ENCODE measurements at regions not wholly inside any gene's neighbourhood (a gene's known extent, or its start where the extent isn't known, plus 50 kb on each side); places are given as distances from the start of the nearest gene placed in this dataset.

- Histone ChIP-seq H3K9me3 (ENCODE audit: control insufficient read depth in 4 of 4, low read length in 3 of 4) (peaks cover 0 to 3% (median 0%) of the 10 kb centered on the region in 4 donors), H3K36me3 (ENCODE audit: control insufficient read depth in 4 of 4, insufficient read depth in 3 of 4, low read depth in 1 of 4, low read length in 3 of 4) (no peaks in the 10 kb centered on the region), H3K9ac (ENCODE audit: low read depth in 1 of 2, low read length in 2 of 2) (no peak overlapping the region), H3K27me3 (ENCODE audit: control insufficient read depth in 4 of 4, insufficient read depth in 4 of 4, low read length in 3 of 4) (no peaks in the 10 kb centered on the region), H3K4me3 (ENCODE audit: low read depth in 1 of 3, low read length in 3 of 3) (no peak overlapping the region), H3K27ac (ENCODE audit: low read depth in 1 of 2, low read length in 2 of 2) (no peak overlapping the region), H3K4me1 (ENCODE audit: control insufficient read depth in 4 of 4, insufficient read depth in 4 of 4, low read length in 3 of 4) (no peaks in the 10 kb centered on the region)
- 95% methylated on average over 1 of the region's 1 CpG for WGBS
- no peak for DNase-seq (ENCODE audit: low spot score)
- TF ChIP-seq MAX (IDR thresholded peaks at IDR 0.05) (no peak), TAF1 (conservative IDR thresholded peaks at IDR 0.05) (no peak), GABPA (IDR thresholded peaks at IDR 0.05 in 1 of 2, conservative IDR thresholded peaks at IDR 0.05 in 1 of 2) (no peak), JUND (IDR thresholded peaks at IDR 0.05) (no peak), FOXA2 (IDR thresholded peaks at IDR 0.05) (no peak), ATF3 (IDR thresholded peaks at IDR 0.05) (no peak), YY1 (IDR thresholded peaks at IDR 0.05) (no peak), FOXA1 (IDR thresholded peaks at IDR 0.05) (no peak), HNF4G (IDR thresholded peaks at IDR 0.05) (no peak), REST (IDR thresholded peaks at IDR 0.05) (no peak), ZBTB33 (IDR thresholded peaks at IDR 0.05) (no peak), CTCF (IDR thresholded peaks at IDR 0.05; ENCODE audit: low read depth, low read length, missing input control) (no peak), RAD21 (IDR thresholded peaks at IDR 0.05) (no peak)
Observed at GRCh38 chrX:43188296-43188695, 410.3 kb upstream of the PPP1R2C start.

- Histone ChIP-seq H3K4me3 (ENCODE audit: low read depth in 1 of 3, low read length in 3 of 3) (no peak overlapping the region), H3K27me3 (ENCODE audit: control insufficient read depth in 4 of 4, insufficient read depth in 4 of 4, low read length in 3 of 4) (peaks cover 0 to 6% (median 0%) of the 10 kb centered on the region in 4 donors), H3K9me3 (ENCODE audit: control insufficient read depth in 4 of 4, low read length in 3 of 4) (peaks cover 0 to 7% (median 2%) of the 10 kb centered on the region in 4 donors), H3K9ac (ENCODE audit: low read depth in 1 of 2, low read length in 2 of 2) (no peak overlapping the region), H3K27ac (ENCODE audit: low read depth in 1 of 2, low read length in 2 of 2) (no peak overlapping the region), H3K36me3 (ENCODE audit: control insufficient read depth in 4 of 4, insufficient read depth in 3 of 4, low read depth in 1 of 4, low read length in 3 of 4) (no peaks in the 10 kb centered on the region), H3K4me1 (ENCODE audit: control insufficient read depth in 4 of 4, insufficient read depth in 4 of 4, low read length in 3 of 4) (no peaks in the 10 kb centered on the region)
- no peak for DNase-seq (ENCODE audit: low spot score)
- TF ChIP-seq ATF3 (IDR thresholded peaks at IDR 0.05): no peak
- no peak for TF ChIP-seq HNF4G (IDR thresholded peaks at IDR 0.05)
- TF ChIP-seq CTCF (IDR thresholded peaks at IDR 0.05; ENCODE audit: low read depth, low read length, missing input control): no peak
- TF ChIP-seq ZBTB33 (IDR thresholded peaks at IDR 0.05): no peak
- TF ChIP-seq JUND (IDR thresholded peaks at IDR 0.05): no peak
- no peak for TF ChIP-seq RXRA (IDR thresholded peaks at IDR 0.05)
- TF ChIP-seq FOXA1 (IDR thresholded peaks at IDR 0.05): no peak
- no peak for TF ChIP-seq RAD21 (IDR thresholded peaks at IDR 0.05)
- no peak for TF ChIP-seq SP1 (IDR thresholded peaks at IDR 0.05)
- no peak for TF ChIP-seq HNF4A (conservative IDR thresholded peaks at IDR 0.05)
- no peak for TF ChIP-seq YY1 (IDR thresholded peaks at IDR 0.05)
- no peak for TF ChIP-seq GABPA (IDR thresholded peaks at IDR 0.05 in 1 of 2, conservative IDR thresholded peaks at IDR 0.05 in 1 of 2)
Observed at GRCh38 chrX:43211570-43211969, 433.6 kb upstream of the PPP1R2C start.

Data from liver (tissue), 8 donors.